Neural crest cell (in vitro differentiated cells): ENCODE measurements at regions not wholly inside any gene's neighbourhood (a gene's known extent, or its start where the extent isn't known, plus 50 kb on each side); places are given as distances from the start of the nearest gene placed in this dataset.

Experiments used
- DNase-seq: peaks from one replicate; pipeline ENCODE4 v3.0.0; 2021; ENCODE audit warnings: low read depth, mixed read lengths, low spot score
- H3K27ac Mint-ChIP-seq: one replicate; pipeline ENCODE4 v1.8.0; 2021; ENCODE audit warnings: mild to moderate bottlenecking, mixed read lengths; ENCODE audit not compliant: unreplicated experiment
- H3K27me3 Mint-ChIP-seq: 2 replicates; pipeline ENCODE4 v1.8.0; 2021; ENCODE audit warnings: low read depth, mild to moderate bottlenecking, mixed read lengths
- H3K36me3 Mint-ChIP-seq: 2 replicates; pipeline ENCODE4 v1.8.0; 2021; ENCODE audit warnings: low read depth, mild to moderate bottlenecking, mixed read lengths
- H3K4me1 Mint-ChIP-seq: 2 replicates; pipeline ENCODE4 v1.8.0; 2021; ENCODE audit warnings: mixed read lengths
- H3K4me3 Mint-ChIP-seq: one replicate; pipeline ENCODE4 v1.8.0; 2021; ENCODE audit warnings: mild to moderate bottlenecking, mixed read lengths
- H3K9me3 Mint-ChIP-seq: 2 replicates; pipeline ENCODE4 v1.8.0; 2021; ENCODE audit warnings: mixed read lengths
- CTCF ChIP-seq: fragments of 200-600 bp; sonication (generic); conservative IDR thresholded peaks from 2 replicates; pipeline ENCODE4 v1.5.0; 2021; ENCODE audit warnings: antibody characterized with exemption, mild to moderate bottlenecking

- no peaks in the 10 kb centered on the region for H3K36me3 Mint-ChIP-seq
- no peaks in the 10 kb centered on the region for H3K27me3 Mint-ChIP-seq
- peaks cover 4% of the 10 kb centered on the region for H3K9me3 Mint-ChIP-seq
- DNase-seq: no peak
- no peak overlapping the region for H3K27ac Mint-ChIP-seq
- no peak for TF ChIP-seq CTCF
- no peaks in the 10 kb centered on the region for H3K4me1 Mint-ChIP-seq
- no peak overlapping the region for H3K4me3 Mint-ChIP-seq
Measured at GRCh38 chr15:38871638-38872037, 307.0 kb upstream of the RASGRP1 start.

GRCh38 chr15:38872732-38873131 is 308.1 kb upstream of the RASGRP1 start:
- Mint-ChIP-seq H3K4me1 (no peaks in the 10 kb centered on the region), H3K36me3 (no peaks in the 10 kb centered on the region), H3K9me3 (peaks cover 4% of the 10 kb centered on the region), H3K27me3 (no peaks in the 10 kb centered on the region), H3K4me3 (no peak overlapping the region), H3K27ac (no peak overlapping the region)
- no peak for TF ChIP-seq CTCF
- no peak for DNase-seq

DNA sequence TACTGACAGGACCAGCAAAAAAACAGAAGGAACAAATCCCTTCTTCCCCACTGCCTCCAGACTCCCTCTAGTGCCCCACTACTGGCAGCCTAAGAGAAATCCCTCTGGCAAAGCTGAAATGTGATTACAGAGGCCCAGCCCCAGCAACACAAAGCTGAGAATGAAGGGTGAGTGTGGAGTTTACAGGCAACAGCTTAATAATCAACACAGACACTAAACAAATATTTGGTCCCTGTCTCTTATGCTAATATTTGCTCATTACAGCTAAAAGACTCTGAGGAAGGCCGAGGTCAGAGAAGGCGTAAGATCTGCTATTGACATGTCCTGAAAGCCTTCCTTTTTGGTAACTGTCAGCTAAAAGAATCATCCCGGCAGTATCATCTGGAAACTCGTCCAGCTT is 308.5 kb upstream of the RASGRP1 start:
- Mint-ChIP-seq H3K9me3 (peaks cover 4% of the 10 kb centered on the region), H3K27me3 (no peaks in the 10 kb centered on the region), H3K4me3 (no peak overlapping the region), H3K36me3 (no peaks in the 10 kb centered on the region), H3K27ac (no peak overlapping the region), H3K4me1 (no peaks in the 10 kb centered on the region)
- TF ChIP-seq CTCF: peak; percentile 9
- no peak for DNase-seq

DNA sequence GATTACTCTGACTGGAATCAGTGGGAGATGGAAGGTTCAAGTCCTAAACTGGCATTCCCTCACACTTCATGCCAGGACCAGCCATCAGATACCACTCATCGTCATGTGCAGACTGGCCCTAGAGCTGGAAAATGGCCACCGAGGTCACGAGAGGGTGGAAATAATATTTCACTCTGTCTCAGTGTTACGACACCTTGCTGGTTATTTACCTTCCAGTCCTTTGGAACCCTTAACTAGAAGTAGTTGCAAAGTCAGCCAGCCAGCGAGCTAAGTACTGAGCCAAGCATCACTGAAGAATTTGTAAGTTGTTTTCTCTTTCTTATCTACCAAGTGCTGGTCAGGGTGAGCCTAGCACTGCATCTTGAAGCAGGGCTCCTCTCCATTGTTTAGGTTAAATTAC is 309.9 kb upstream of the RASGRP1 start:
- Mint-ChIP-seq H3K27me3 (no peaks in the 10 kb centered on the region), H3K9me3 (peaks cover 4% of the 10 kb centered on the region), H3K36me3 (no peaks in the 10 kb centered on the region), H3K27ac (no peak overlapping the region), H3K4me3 (no peak overlapping the region), H3K4me1 (no peaks in the 10 kb centered on the region)
- no peak for TF ChIP-seq CTCF
- no peak for DNase-seq

DNA sequence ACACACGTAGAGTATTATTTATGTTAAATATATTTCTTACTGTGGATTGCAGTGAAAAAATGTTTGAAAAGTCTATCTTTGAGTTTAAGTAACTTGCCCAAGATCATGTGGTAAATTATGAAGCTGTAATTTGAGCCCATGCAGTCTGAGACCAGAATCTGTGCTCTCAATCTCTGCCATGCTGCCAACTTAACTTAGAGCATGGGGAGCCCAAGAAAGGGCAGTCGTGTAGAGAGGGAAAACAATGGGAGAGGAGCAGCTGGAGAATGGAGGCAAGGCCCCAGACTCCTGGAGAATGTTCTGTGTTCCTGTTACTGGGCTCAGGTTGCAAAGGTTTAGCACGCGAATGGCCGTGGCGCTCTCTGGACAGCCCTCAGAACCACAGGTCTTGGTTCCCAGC is 311.6 kb upstream of the RASGRP1 start:
- Mint-ChIP-seq H3K36me3 (no peaks in the 10 kb centered on the region), H3K9me3 (peaks cover 3% of the 10 kb centered on the region), H3K27ac (no peak overlapping the region), H3K27me3 (no peaks in the 10 kb centered on the region), H3K4me1 (no peaks in the 10 kb centered on the region), H3K4me3 (no peak overlapping the region)
- DNase-seq: no peak
- no peak for TF ChIP-seq CTCF

GRCh38 chr15:38876621-38877020 is 312.0 kb upstream of the RASGRP1 start:
- H3K4me1 Mint-ChIP-seq: no peaks in the 10 kb centered on the region
- peaks cover 3% of the 10 kb centered on the region for H3K9me3 Mint-ChIP-seq
- no peak for DNase-seq
- H3K36me3 Mint-ChIP-seq: no peaks in the 10 kb centered on the region
- H3K27me3 Mint-ChIP-seq: no peaks in the 10 kb centered on the region
- H3K27ac Mint-ChIP-seq: no peak overlapping the region
- no peak for TF ChIP-seq CTCF
- H3K4me3 Mint-ChIP-seq: no peak overlapping the region
